H9 (cell line): ENCODE measurements at regions not wholly inside any gene's neighbourhood (a gene's known extent, or its start where the extent isn't known, plus 50 kb on each side); places are given as distances from the start of the nearest gene placed in this dataset.
"Not testable (repeated sequence)": the region's sequence is repeated elsewhere in the genome, so short reads cannot be mapped to it uniquely, and the experiment has no call there.

Source experiments
- DNase-seq: peaks from one replicate; pipeline ENCODE4 v3.0.0-alpha.2; 2017
- H2AFZ ChIP-seq: one replicate; pipeline ENCODE4 v1.6.1; 2013; ENCODE audit warnings: mild to moderate bottlenecking, low read length, control low read depth, moderate library complexity
- H2AK5ac ChIP-seq: 2 replicates; pipeline ENCODE4 v1.6.1; 2013; ENCODE audit warnings: low read length, control low read depth, mixed read lengths; ENCODE audit not compliant: insufficient read length
- H2BK120ac ChIP-seq: one replicate; pipeline ENCODE4 v1.6.1; 2013; ENCODE audit warnings: low read depth, mild to moderate bottlenecking, low read length, control low read depth, inconsistent platforms; ENCODE audit not compliant: poor library complexity, severe bottlenecking
- H2BK12ac ChIP-seq: 2 replicates; pipeline ENCODE4 v1.6.1; 2013; ENCODE audit warnings: low read length, control low read depth, mixed read lengths, low read depth; ENCODE audit not compliant: insufficient read length
- H2BK15ac ChIP-seq: 2 replicates; pipeline ENCODE4 v1.6.1; 2013; ENCODE audit warnings: low read depth, low read length, control low read depth
- H2BK20ac ChIP-seq: one replicate; pipeline ENCODE4 v1.6.1; 2013; ENCODE audit warnings: low read depth, mild to moderate bottlenecking, low read length, control low read depth, inconsistent platforms; ENCODE audit not compliant: poor library complexity, severe bottlenecking
- H2BK5ac ChIP-seq: 2 replicates; pipeline ENCODE4 v1.6.1; 2013; ENCODE audit warnings: low read length, control low read depth, mixed read lengths; ENCODE audit not compliant: insufficient read length
- H3K14ac ChIP-seq: 2 replicates; pipeline ENCODE4 v1.6.1; 2013; ENCODE audit warnings: low read length, control low read depth; ENCODE audit not compliant: insufficient read depth
- H3K18ac ChIP-seq: 2 replicates; pipeline ENCODE4 v1.6.1; 2013; ENCODE audit warnings: low read depth, mild to moderate bottlenecking, mixed read lengths, low read length, control low read depth; ENCODE audit not compliant: insufficient read length
- H3K23ac ChIP-seq: 2 replicates; pipeline ENCODE4 v1.6.1; 2013; ENCODE audit warnings: low read length, control low read depth, mixed read lengths, low read depth; ENCODE audit not compliant: insufficient read length
- H3K23me2 ChIP-seq: 2 replicates; pipeline ENCODE4 v1.6.1; 2013; ENCODE audit warnings: low read depth, mild to moderate bottlenecking, mixed read lengths, low read length, control low read depth; ENCODE audit not compliant: insufficient read length, poor library complexity, severe bottlenecking
- H3K27ac ChIP-seq: 2 replicates; pipeline ENCODE4 v1.5.1; 2013; ENCODE audit warnings: low read length, control low read depth, mixed read lengths, low read depth; ENCODE audit not compliant: insufficient read length
- H3K27me3 ChIP-seq: 2 replicates; pipeline ENCODE4 v1.6.1; 2013; ENCODE audit warnings: low read length, control low read depth, inconsistent platforms; ENCODE audit not compliant: insufficient read depth
- H3K4ac ChIP-seq: 2 replicates; pipeline ENCODE4 v1.6.1; 2013; ENCODE audit warnings: low read depth, mild to moderate bottlenecking, control low read depth, inconsistent platforms, low read length, moderate library complexity
- H3K4me1 ChIP-seq: 2 replicates; pipeline ENCODE4 v1.6.1; 2013; ENCODE audit warnings: low read length, control low read depth, inconsistent platforms; ENCODE audit not compliant: insufficient read depth
- H3K4me2 ChIP-seq: 2 replicates; pipeline ENCODE4 v1.6.1; 2013; ENCODE audit warnings: low read length, control low read depth, mixed read lengths; ENCODE audit not compliant: insufficient read length, insufficient read depth
- H3K56ac ChIP-seq: 2 replicates; pipeline ENCODE4 v1.6.1; 2013; ENCODE audit warnings: low read depth, mild to moderate bottlenecking, mixed read lengths, low read length, control low read depth; ENCODE audit not compliant: insufficient read length
- H3K79me1 ChIP-seq: 2 replicates; pipeline ENCODE4 v1.6.1; 2013; ENCODE audit warnings: low read depth, mild to moderate bottlenecking, moderate library complexity, low read length, control low read depth, inconsistent platforms; ENCODE audit not compliant: insufficient read depth, poor library complexity, severe bottlenecking
- H3K79me2 ChIP-seq: 2 replicates; pipeline ENCODE4 v1.6.1; 2013; ENCODE audit warnings: low read length, control low read depth, inconsistent platforms; ENCODE audit not compliant: insufficient read depth
- H3K9ac ChIP-seq: 2 replicates; pipeline ENCODE4 v1.6.1; 2013; ENCODE audit warnings: low read length, control low read depth, mixed read lengths; ENCODE audit not compliant: insufficient read length; ENCODE audit errors: extremely low read depth
- H3K9me3 ChIP-seq: one replicate; pipeline ENCODE4 v1.6.1; 2013; ENCODE audit warnings: low read depth, low read length, inconsistent platforms; ENCODE audit not compliant: control insufficient read depth
- H3T11ph ChIP-seq: one replicate; pipeline ENCODE4 v1.6.1; 2013; ENCODE audit warnings: mild to moderate bottlenecking, low read length, control low read depth, inconsistent platforms
- H4K20me1 ChIP-seq: one replicate; pipeline ENCODE4 v1.6.1; 2013; ENCODE audit not compliant: control insufficient read depth, insufficient read length, insufficient read depth
- H4K5ac ChIP-seq: 2 replicates; pipeline ENCODE4 v1.6.1; 2013; ENCODE audit warnings: low read depth, mild to moderate bottlenecking, mixed read lengths, low read length, control low read depth; ENCODE audit not compliant: insufficient read length
- H4K8ac ChIP-seq: replicated peaks from 2 replicates; pipeline ENCODE4 v1.6.1; 2013; ENCODE audit warnings: low read length, control low read depth, mixed read lengths, low read depth; ENCODE audit not compliant: insufficient read length
- H4K91ac ChIP-seq: 2 replicates; pipeline ENCODE4 v1.6.1; 2013; ENCODE audit warnings: low read depth, mild to moderate bottlenecking, moderate library complexity, mixed read lengths, low read length, control low read depth; ENCODE audit not compliant: insufficient read length
- H3K27ac Mint-ChIP-seq, 3 experiments: 2 replicates in 2 of 3; 3 replicates in 1 of 3; pipeline ENCODE4 v1.8.0; 2020 to 2021; ENCODE audit warnings: mixed read lengths in 3 of 3, mild to moderate bottlenecking in 1 of 3, moderate library complexity in 1 of 3
- H3K27me3 Mint-ChIP-seq: 2 replicates; pipeline ENCODE4 v1.8.0; 2021; ENCODE audit warnings: low read depth, mild to moderate bottlenecking, moderate library complexity, mixed read lengths
- H3K36me3 Mint-ChIP-seq, 3 experiments: 2 replicates in 2 of 3; 3 replicates in 1 of 3; pipeline ENCODE4 v1.8.0; 2020 to 2021; ENCODE audit warnings: low read depth in 3 of 3, mixed read lengths in 3 of 3; ENCODE audit not compliant: insufficient read depth in 1 of 3
- H3K4me1 Mint-ChIP-seq, 2 experiments: 2 replicates each; pipeline ENCODE4 v1.8.0; 2020; ENCODE audit warnings: mixed read lengths in 2 of 2
- H3K4me3 Mint-ChIP-seq, 2 experiments: 2 replicates in 1 of 2; 3 replicates in 1 of 2; pipeline ENCODE4 v1.8.0; 2020 to 2021; ENCODE audit warnings: mild to moderate bottlenecking in 2 of 2, mixed read lengths in 2 of 2, moderate library complexity in 1 of 2
- H3K9me3 Mint-ChIP-seq, 2 experiments: 2 replicates in 1 of 2; 3 replicates in 1 of 2; pipeline ENCODE4 v1.8.0; 2020; ENCODE audit warnings: mild to moderate bottlenecking in 2 of 2, mixed read lengths in 2 of 2, moderate library complexity in 1 of 2
- WGBS: extraction: QIAGEN DNeasy Blood & Tissue Kit; methylation state at CpG from one replicate; pipeline ENCODE4 v1.1.7; 2013; ENCODE audit warnings: missing lambda C conversion rate, low lambda C conversion rate, mixed read lengths; ENCODE audit not compliant: insufficient read length; ENCODE audit errors: extremely low coverage; 5-methylcytosine and 5-hydroxymethylcytosine counted together
- TF ChIP-seq, protein P1 (sequence below): fragments of 200-600 bp; sonication (generic); conservative IDR thresholded peaks from 3 replicates; pipeline ENCODE4 v1.8.0; 2021; ENCODE audit warnings: antibody characterized with exemption, mild to moderate bottlenecking

DNA sequence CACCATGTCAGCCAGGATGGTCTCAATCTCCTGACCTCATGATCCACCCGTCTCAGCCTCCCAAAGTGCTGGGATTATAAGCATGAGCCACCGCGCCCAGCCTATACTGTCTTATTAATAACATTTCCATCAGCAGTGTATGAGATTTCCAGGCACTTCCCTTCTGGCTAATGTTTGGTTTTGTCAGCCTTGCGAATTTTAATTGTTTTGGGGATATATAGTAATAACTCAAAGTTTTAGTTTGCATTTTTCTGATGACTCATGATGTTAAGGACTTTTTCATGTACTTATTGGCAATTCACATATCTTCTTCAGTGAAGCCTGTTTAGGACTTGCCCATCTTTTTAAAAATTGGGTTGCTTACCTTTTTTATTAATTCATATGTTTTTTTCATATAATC lies 76.0 kb downstream of the TMEM270 start:
- Histone ChIP-seq H3K4me2 (no peak overlapping the region), H2AK5ac (no peak overlapping the region), H3K14ac (no peak overlapping the region), H2BK12ac (no peak overlapping the region), H4K20me1 (no peaks in the 10 kb centered on the region), H4K5ac (no peak overlapping the region), H3K23ac (no peak overlapping the region), H3K27ac (no peak overlapping the region), H4K8ac (no peak overlapping the region), H2BK15ac (no peak overlapping the region), H3K79me1 (no peaks in the 10 kb centered on the region), H3K27me3 (no peaks in the 10 kb centered on the region), H3K9me3 (no peaks in the 10 kb centered on the region), H2BK5ac (no peak overlapping the region), H2BK120ac (no peak overlapping the region), H3K23me2 (no peaks in the 10 kb centered on the region), H3K56ac (no peak overlapping the region), H3K79me2 (no peaks in the 10 kb centered on the region), H3K18ac (no peak overlapping the region), H3K9ac (no peak overlapping the region), H3T11ph (no peak overlapping the region), H2AFZ (no peak overlapping the region), H4K91ac (no peak overlapping the region), H3K4ac (no peak overlapping the region), H2BK20ac (no peak overlapping the region), H3K4me1 (no peaks in the 10 kb centered on the region)
- Mint-ChIP-seq H3K4me3 (no peak overlapping the region), H3K27me3 (peaks cover 1% of the 10 kb centered on the region; the same call in 1 of the 2 replicates), H3K4me1 (0 out of 4 replicates have a peak, but pooled peaks cover 0 to 5% of the 10 kb centered on the region in 2 experiments), H3K36me3 (peaks cover 0 to 7% (median 4%) of the 10 kb centered on the region in 3 experiments; a peak in 4 of 7 replicates), H3K27ac (no peak overlapping the region), H3K9me3 (peaks cover 9 to 19% of the 10 kb centered on the region in 2 experiments)
- no CpG with 5 or more reads among the region's 4 CpGs for WGBS
- DNase-seq, result no peak
- TF ChIP-seq, protein P1, sequence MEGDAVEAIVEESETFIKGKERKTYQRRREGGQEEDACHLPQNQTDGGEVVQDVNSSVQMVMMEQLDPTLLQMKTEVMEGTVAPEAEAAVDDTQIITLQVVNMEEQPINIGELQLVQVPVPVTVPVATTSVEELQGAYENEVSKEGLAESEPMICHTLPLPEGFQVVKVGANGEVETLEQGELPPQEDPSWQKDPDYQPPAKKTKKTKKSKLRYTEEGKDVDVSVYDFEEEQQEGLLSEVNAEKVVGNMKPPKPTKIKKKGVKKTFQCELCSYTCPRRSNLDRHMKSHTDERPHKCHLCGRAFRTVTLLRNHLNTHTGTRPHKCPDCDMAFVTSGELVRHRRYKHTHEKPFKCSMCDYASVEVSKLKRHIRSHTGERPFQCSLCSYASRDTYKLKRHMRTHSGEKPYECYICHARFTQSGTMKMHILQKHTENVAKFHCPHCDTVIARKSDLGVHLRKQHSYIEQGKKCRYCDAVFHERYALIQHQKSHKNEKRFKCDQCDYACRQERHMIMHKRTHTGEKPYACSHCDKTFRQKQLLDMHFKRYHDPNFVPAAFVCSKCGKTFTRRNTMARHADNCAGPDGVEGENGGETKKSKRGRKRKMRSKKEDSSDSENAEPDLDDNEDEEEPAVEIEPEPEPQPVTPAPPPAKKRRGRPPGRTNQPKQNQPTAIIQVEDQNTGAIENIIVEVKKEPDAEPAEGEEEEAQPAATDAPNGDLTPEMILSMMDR, result no peak

DNA sequence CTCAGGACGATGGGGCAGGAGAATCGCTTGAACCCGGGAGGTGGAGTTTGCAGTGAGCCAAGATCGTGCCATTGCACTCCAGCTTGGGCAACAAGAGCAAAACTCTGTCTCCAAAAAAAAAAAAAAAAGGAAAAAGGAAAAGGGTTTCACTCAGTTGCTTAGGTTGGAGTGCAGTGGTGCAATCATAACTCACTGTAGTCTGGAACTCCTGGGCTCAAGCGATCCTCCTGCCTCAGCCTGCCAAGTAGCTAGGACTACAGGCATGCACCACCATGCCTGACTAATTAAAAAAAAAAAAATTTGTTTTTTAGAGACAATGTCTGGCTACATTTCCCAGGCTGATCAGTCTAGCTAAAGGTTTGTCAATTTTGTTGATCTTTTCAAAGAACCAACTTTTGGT lies 76.7 kb downstream of the TMEM270 start:
- peaks cover 9 to 19% of the 10 kb centered on the region in 2 experiments for H3K9me3 Mint-ChIP-seq
- H3K4me1 Mint-ChIP-seq, H3K4ac ChIP-seq, H3K23me2 ChIP-seq, H2AFZ ChIP-seq, H3K27me3 ChIP-seq, H2BK120ac ChIP-seq, H2BK5ac ChIP-seq, H2BK20ac ChIP-seq, H3K18ac ChIP-seq, H3K4me2 ChIP-seq, H3K4me3 Mint-ChIP-seq, H4K20me1 ChIP-seq, H3K36me3 Mint-ChIP-seq, H2BK12ac ChIP-seq, H3K27me3 Mint-ChIP-seq, H3K9me3 ChIP-seq, H3K79me2 ChIP-seq, H4K8ac ChIP-seq, DNase-seq, H2BK15ac ChIP-seq, H3K14ac ChIP-seq, H3K56ac ChIP-seq, H3K27ac Mint-ChIP-seq, H3K23ac ChIP-seq, H4K91ac ChIP-seq, H3T11ph ChIP-seq, H3K4me1 ChIP-seq, H3K9ac ChIP-seq, H3K27ac ChIP-seq, H2AK5ac ChIP-seq, H4K5ac ChIP-seq, H3K79me1 ChIP-seq: not testable (repeated sequence)
- WGBS, result no CpG with 5 or more reads among the region's 5 CpGs
